ENCODE measurements at regions not wholly inside any gene's neighbourhood (a gene's known extent, or its start where the extent isn't known, plus 50 kb on each side); places are given as distances from the start of the nearest gene placed in this dataset.

- TF ChIP-seq CTCF (IDR thresholded peaks at IDR 0.05): no peak
- no peak for TF ChIP-seq POLR2A (IDR thresholded peaks at IDR 0.05)
- TF ChIP-seq POLR2AphosphoS5 (IDR thresholded peaks at IDR 0.05): no peak
- TF ChIP-seq EP300 (IDR thresholded peaks at IDR 0.05): no peak
Measured at GRCh38 chr9:1947438-1947837, 67.7 kb upstream of the SMARCA2 start.

Data from suprapubic skin (tissue), 4 donors.